ENCODE measurements at regions not wholly inside any gene's neighbourhood (a gene's known extent, or its start where the extent isn't known, plus 50 kb on each side); places are given as distances from the start of the nearest gene placed in this dataset.

DNA sequence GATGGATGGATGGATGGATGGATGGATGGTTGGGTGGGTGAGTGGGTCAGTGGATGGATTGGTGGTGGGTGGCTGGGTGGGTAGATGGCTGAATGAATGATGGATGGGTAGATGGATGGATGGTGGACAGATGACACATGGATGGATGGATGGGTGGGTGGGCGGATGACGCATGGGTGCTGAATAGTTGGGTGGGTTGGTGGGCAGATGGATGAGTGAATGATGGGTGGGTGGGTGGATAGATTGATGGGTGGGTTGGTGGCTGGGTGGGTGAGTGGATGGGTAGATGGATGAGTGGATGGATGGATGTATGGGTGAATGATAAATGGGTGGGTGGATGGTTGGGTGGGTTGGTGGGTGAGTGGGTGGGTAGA, 69.9 kb upstream of the NKX1-1 start:
- TF ChIP-seq, protein P1, sequence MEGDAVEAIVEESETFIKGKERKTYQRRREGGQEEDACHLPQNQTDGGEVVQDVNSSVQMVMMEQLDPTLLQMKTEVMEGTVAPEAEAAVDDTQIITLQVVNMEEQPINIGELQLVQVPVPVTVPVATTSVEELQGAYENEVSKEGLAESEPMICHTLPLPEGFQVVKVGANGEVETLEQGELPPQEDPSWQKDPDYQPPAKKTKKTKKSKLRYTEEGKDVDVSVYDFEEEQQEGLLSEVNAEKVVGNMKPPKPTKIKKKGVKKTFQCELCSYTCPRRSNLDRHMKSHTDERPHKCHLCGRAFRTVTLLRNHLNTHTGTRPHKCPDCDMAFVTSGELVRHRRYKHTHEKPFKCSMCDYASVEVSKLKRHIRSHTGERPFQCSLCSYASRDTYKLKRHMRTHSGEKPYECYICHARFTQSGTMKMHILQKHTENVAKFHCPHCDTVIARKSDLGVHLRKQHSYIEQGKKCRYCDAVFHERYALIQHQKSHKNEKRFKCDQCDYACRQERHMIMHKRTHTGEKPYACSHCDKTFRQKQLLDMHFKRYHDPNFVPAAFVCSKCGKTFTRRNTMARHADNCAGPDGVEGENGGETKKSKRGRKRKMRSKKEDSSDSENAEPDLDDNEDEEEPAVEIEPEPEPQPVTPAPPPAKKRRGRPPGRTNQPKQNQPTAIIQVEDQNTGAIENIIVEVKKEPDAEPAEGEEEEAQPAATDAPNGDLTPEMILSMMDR (IDR thresholded peaks at IDR 0.05), result no peak
- no peak for TF ChIP-seq POLR2A (IDR thresholded peaks at IDR 0.05)
